Fibroblast of lung (primary cell): ENCODE measurements at regions not wholly inside any gene's neighbourhood (a gene's known extent, or its start where the extent isn't known, plus 50 kb on each side); places are given as distances from the start of the nearest gene placed in this dataset.

Experiments
- DNase-seq, 2 donors: peaks; one replicate each; pipeline versions ENCODE4 v3.0.0 to v3.0.0-alpha.2; 2010; ENCODE audit warnings: low read depth in 2 of 2
- H2AFZ ChIP-seq: 2 replicates; pipeline ENCODE4 v1.5.1; 2012; ENCODE audit warnings: low read length, control low read depth, inconsistent platforms
- H3K27ac ChIP-seq: 2 replicates; pipeline ENCODE4 v1.5.1; 2011; ENCODE audit warnings: low read length, control low read depth; ENCODE audit not compliant: insufficient read depth
- H3K27me3 ChIP-seq: 2 replicates; pipeline ENCODE4 v1.5.1; 2011; ENCODE audit warnings: mild to moderate bottlenecking, low read length; ENCODE audit not compliant: control insufficient read depth, insufficient read depth
- H3K36me3 ChIP-seq: 2 replicates; pipeline ENCODE4 v1.5.1; 2011; ENCODE audit warnings: low read length; ENCODE audit not compliant: control insufficient read depth, insufficient read depth
- H3K4me1 ChIP-seq: 2 replicates; pipeline ENCODE4 v1.5.1; 2011; ENCODE audit warnings: low read length; ENCODE audit not compliant: control insufficient read depth, insufficient read depth; ENCODE audit errors: extremely low read depth
- H3K4me2 ChIP-seq: 2 replicates; pipeline ENCODE4 v1.5.1; 2011; ENCODE audit warnings: low read length, control low read depth; ENCODE audit not compliant: insufficient read depth; ENCODE audit errors: extremely low read depth
- H3K4me3 ChIP-seq, 4 experiments: fragments of 200-600 bp in 1 of 4; sonication (generic) in 1 of 4; replicated peaks in 1 of 4; 2 replicates each; pipeline ENCODE4 v1.5.1; 2011 to 2016; ENCODE audit warnings: low read length in 4 of 4, low read depth in 3 of 4, mild to moderate bottlenecking in 3 of 4, control low read depth in 2 of 4, inconsistent platforms in 1 of 4, mixed read lengths in 1 of 4; ENCODE audit not compliant: insufficient read depth in 1 of 4; ENCODE audit errors: control extremely low read depth in 1 of 4
- H3K79me2 ChIP-seq: 2 replicates; pipeline ENCODE4 v1.5.1; 2012; ENCODE audit warnings: mild to moderate bottlenecking, low read length, inconsistent platforms; ENCODE audit not compliant: control insufficient read depth, insufficient read depth
- H3K9ac ChIP-seq: 2 replicates; pipeline ENCODE4 v1.5.1; 2011; ENCODE audit warnings: mild to moderate bottlenecking, low read length, control low read depth; ENCODE audit not compliant: insufficient read depth
- H3K9me3 ChIP-seq: 2 replicates; pipeline ENCODE4 v1.5.1; 2012; ENCODE audit warnings: low read depth, low read length; ENCODE audit not compliant: control insufficient read depth, insufficient read depth
- H4K20me1 ChIP-seq: 2 replicates; pipeline ENCODE4 v1.5.1; 2011; ENCODE audit warnings: low read length; ENCODE audit not compliant: control insufficient read depth, insufficient read depth; ENCODE audit errors: extremely low read depth
- CTCF ChIP-seq, 2 donors: IDR thresholded peaks in 1 of 2; conservative IDR thresholded peaks in 1 of 2; 1 replicate in 1 of 2; 2 replicates in 1 of 2; pipeline ENCODE4 v1.5.1; 2011 to 2012; ENCODE audit warnings: low read length in 2 of 2, control low read depth in 1 of 2, inconsistent platforms in 1 of 2, low read depth in 1 of 2, mild to moderate bottlenecking in 1 of 2
- EZH2 ChIP-seq: IDR thresholded peaks from 2 replicates; pipeline ENCODE4 v1.5.1; 2012; ENCODE audit warnings: low read length, control low read depth, mild to moderate bottlenecking; ENCODE audit errors: missing control alignments

GRCh38 chr9:126556560-126557250, 57.0 kb upstream of the LMX1B start:
- no peaks in the 10 kb centered on the region for H3K36me3 ChIP-seq
- no peaks in the 10 kb centered on the region for H3K9me3 ChIP-seq
- peaks cover 4% of the 10 kb centered on the region for H3K27me3 ChIP-seq
- no peaks in the 10 kb centered on the region for H3K4me1 ChIP-seq
- no peaks in the 10 kb centered on the region for H4K20me1 ChIP-seq
- H3K9ac ChIP-seq: no peak overlapping the region
- no peak overlapping the region for H3K4me3 ChIP-seq
- TF ChIP-seq EZH2 (no peak), CTCF (conservative IDR thresholded peaks at IDR 0.05 in 1 of 2, IDR thresholded peaks at IDR 0.05 in 1 of 2; ENCODE audit: low read depth in 1 of 2, low read length in 2 of 2) (no peak)
- DNase-seq: no peak
- H2AFZ ChIP-seq: no peak overlapping the region
- H3K79me2 ChIP-seq: no peaks in the 10 kb centered on the region
- H3K27ac ChIP-seq: no peak overlapping the region
- H3K4me2 ChIP-seq: no peak overlapping the region

- no peak for TF ChIP-seq EZH2
- TF ChIP-seq CTCF (conservative IDR thresholded peaks at IDR 0.05 in 1 of 2, IDR thresholded peaks at IDR 0.05 in 1 of 2; ENCODE audit: low read depth in 1 of 2, low read length in 2 of 2): peak; percentile 98 to 99
- Histone ChIP-seq H3K36me3 (no peaks in the 10 kb centered on the region), H3K27me3 (peaks cover 7% of the 10 kb centered on the region), H2AFZ (no peak overlapping the region), H4K20me1 (no peaks in the 10 kb centered on the region), H3K9ac (no peak overlapping the region), H3K79me2 (no peaks in the 10 kb centered on the region), H3K4me2 (no peak overlapping the region), H3K4me1 (no peaks in the 10 kb centered on the region), H3K4me3 (no peak overlapping the region), H3K27ac (no peak overlapping the region), H3K9me3 (no peaks in the 10 kb centered on the region)
- peak; percentile 14 to 41 for DNase-seq
Observed at GRCh38 chr9:126558051-126558665, 55.6 kb upstream of the LMX1B start.

GRCh38 chr9:126559296-126559695, 54.4 kb upstream of the LMX1B start:
- Histone ChIP-seq H2AFZ (no peak overlapping the region), H3K9ac (no peak overlapping the region), H3K4me3 (no peak overlapping the region), H3K27me3 (peaks cover 7% of the 10 kb centered on the region), H3K4me2 (no peak overlapping the region), H3K27ac (no peak overlapping the region), H3K4me1 (no peaks in the 10 kb centered on the region), H3K36me3 (no peaks in the 10 kb centered on the region), H3K9me3 (no peaks in the 10 kb centered on the region), H3K79me2 (no peaks in the 10 kb centered on the region), H4K20me1 (no peaks in the 10 kb centered on the region)
- no peak for DNase-seq
- TF ChIP-seq CTCF (conservative IDR thresholded peaks at IDR 0.05 in 1 of 2, IDR thresholded peaks at IDR 0.05 in 1 of 2; ENCODE audit: low read depth in 1 of 2, low read length in 2 of 2) (no peak), EZH2 (no peak)
